Activated CD4-positive, alpha-beta T cell treated with anti-CD3 and anti-CD28 coated beads, Interleukin-10, Interleukin-2, amounts not matched to agents 100 ng/mL and 50 ng/mL, durations not matched to agents 16 hours and 8 hours (primary cell): ENCODE measurements at regions not wholly inside any gene's neighbourhood (a gene's known extent, or its start where the extent isn't known, plus 50 kb on each side); places are given as distances from the start of the nearest gene placed in this dataset.
"Not testable (repeated sequence)": the region's sequence is repeated elsewhere in the genome, so short reads cannot be mapped to it uniquely, and the experiment has no call there.

Source experiments
- DNase-seq: peaks from one replicate; pipeline ENCODE4 v3.0.0-alpha.2; 2020

DNA sequence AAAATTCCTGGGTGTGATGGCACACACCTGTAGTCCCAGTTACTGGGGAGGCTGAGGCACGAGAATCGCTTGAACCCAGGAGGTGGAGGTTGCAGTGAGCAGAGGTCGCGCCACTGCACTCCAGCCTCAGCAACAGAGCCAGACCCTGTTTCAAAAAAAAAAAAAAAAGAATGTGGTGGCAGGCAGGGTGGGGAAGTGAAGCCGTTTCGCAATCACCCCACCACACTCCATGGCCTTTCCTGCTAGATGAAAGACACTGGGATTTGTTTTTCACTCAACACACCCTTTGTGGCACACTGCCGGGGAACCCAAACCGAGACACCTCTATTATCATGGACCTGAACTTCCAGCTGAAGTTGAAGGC lies 172.4 kb upstream of the IQSEC1 start:
- no peak for DNase-seq

DNA sequence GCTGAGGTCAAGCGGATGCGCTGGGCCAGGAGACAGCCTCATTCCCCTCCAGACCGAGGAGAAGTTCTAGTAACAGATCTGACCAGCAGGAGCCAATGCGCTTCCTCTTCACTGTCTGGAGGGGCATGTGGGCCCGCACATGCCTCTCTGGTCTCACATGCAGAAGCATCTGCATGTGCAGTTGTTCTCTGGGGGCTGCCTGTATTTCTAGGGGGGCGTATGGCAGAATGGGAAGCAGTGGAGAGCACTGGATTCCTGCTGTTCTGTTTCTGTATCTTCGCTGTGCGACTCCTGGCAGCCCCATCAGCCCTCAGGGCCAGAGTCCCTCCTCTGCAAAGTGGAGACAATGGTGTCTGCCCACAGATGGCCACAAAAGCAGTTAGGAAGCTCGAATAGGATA lies 170.4 kb upstream of the IQSEC1 start:
- DNase-seq, result no peak

DNA sequence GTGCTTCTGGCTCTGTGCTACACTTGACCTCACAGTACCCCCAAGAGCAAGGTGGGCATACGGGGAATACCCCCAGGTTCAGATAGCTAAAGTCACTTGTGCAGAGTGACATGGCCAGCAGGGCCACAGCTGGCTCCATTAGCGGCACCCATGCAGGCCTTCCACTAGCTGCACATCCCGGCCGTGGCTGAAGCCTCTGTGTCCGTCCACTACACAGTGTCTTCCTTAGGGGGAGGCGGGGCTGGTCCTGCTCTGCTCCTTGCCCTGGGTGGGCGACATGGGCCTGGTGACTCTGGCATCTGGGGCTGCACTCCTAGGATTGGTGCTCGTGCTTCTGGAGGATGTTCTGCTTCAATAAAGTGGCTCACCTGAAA lies 169.1 kb upstream of the IQSEC1 start:
- no peak for DNase-seq

DNA sequence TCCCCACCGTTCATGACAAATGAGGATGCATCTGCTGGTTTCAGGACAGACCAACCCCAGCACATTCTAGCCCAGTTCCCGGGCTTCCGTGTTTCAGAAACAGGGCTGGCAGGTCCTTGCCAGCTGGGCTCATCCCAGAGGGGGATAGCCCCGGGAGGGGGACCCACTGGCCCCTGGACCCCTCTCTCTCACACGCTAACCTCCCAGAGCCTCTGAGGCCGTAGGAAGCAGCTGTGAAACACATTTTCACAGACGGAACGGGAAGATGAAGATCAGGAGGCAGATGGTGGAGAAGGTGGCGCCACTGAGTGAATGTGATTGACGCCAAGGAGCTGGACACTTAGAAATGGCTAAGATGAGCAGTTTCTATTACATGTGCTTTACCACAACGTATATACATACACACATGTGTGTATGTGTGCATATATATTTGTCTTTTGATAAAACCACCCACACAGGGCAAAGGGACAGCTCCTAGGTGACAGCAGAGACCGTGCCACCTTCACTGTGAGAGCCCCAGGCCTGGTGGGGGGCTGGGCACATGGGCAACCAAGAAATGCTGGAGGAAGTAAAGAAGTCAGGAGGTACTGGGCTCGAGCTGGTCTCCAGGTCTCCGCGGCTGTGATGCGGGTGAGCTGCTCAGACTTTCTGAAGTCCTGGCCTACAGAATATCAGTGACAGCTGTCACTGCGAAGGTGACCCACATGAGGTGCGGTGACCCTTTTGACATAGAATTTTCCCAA lies 168.6 kb upstream of the IQSEC1 start:
- no peak for DNase-seq

DNA sequence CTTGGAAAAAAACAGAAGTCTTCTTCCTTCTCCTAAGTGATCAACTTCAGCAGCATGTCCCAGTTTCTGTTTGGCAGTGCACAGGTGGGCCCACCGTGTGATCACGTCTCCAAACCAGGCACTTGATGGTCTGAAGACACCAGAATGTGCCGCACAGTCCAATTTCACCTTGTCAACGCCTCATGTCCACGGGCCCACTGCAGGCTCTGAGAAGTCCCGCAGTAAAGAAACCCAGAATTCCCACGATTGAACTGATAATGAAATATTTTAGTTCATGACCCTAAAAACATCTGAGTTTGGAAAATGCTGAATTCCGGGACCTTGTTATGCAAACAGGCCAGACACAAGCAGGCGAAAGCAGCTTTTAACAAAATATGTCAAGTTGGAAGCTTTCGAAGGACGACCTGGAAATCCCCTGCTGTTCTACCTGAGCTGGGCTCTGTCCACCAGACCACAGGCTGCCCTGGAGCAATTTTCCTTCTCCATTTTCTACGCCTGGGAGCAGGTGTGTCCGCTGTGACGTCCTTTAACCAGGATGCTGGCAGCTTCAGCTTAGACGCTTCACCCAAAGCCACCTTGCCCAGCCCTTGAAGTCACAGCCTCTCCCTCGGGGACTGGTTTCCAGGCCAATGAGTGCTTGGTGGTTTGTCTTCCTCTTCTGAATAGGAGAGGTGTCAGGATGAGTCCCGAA lies 167.8 kb upstream of the IQSEC1 start:
- DNase-seq, result no peak

DNA sequence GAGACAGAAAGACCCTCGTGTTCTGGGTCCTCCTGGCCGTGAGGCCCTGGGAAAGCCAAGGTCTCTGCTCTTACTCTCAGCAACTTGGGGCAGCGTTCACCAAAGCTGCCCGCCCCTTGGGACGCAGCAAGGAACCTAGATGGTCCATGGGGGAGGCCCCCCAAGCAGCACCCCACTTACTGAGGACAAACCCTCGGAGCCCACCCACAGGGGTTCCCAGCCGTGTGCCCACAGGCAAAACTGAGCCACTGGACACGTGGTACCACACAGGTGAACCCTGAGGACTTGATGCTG lies 166.2 kb upstream of the IQSEC1 start:
- no peak for DNase-seq

DNA sequence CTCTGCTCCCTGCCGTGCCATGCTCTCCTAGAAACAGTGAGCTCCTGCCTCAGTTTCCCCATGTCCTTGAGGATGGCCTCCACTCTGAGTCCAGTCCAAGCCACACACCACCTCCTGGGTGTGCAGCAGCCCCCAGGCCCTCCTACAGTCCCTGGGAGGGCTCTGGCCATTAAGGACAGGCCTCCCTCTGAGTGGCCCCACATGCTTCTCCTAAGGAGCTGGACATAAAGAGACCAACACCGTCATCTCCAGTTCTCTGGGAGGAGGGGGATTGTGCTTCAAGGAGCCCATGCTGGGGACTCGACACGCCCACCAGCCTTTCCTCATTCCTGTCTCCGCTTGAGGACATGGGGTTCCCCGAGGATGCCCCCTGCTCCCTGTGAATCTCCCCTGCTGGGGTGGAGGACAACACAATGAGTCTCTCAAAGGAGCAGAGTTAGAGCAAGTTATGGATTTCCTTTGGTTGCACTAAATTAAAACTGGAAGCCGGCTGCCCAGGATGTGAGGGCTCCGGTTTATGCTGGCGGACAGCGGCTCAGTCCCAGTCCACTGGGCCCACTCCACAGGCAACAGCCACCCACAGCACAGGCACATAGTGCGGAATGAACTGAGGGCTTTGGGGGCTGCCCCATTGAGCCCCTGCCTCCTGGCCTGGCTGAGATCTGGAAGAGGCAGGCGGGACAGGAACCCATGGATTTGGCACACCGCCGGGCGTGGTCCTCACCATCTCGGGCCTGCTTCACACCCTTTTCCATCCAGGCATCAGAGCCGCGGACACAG lies 165.6 kb upstream of the IQSEC1 start:
- no peak for DNase-seq

DNA sequence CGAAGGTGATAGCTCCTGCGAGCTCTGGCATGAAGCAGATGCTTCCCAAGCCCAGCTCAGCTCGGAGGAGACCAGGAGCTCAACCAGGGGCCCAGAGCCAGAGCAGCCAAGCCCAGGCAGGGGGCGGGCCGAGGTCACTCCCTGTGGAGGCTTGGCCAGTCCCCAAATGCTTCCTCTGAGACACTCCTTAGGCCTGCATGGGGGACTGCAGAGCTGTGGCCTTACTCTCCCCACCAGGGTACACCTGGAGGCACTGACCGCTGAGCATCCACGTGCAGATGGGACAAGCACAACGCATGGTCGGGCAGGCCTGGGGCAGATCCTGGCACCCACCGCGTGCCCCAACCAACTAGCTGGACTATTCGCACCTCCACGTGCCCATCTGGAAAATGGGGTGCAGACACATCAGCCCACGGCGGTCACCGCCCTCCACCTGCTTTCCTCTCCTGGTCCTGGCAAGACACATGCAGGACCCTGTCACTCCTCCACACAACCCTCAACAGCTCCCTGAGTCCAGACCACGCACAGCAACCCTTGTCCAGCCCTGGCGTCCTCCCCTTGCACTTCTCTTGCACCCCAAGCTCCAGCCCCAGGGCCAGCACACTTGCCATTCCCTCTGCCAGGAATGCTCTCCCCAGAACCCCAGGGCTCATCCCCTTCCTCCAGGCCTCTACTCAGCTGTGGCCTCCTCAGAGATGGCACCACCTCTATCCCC lies 164.7 kb upstream of the IQSEC1 start:
- DNase-seq, result no peak

DNA sequence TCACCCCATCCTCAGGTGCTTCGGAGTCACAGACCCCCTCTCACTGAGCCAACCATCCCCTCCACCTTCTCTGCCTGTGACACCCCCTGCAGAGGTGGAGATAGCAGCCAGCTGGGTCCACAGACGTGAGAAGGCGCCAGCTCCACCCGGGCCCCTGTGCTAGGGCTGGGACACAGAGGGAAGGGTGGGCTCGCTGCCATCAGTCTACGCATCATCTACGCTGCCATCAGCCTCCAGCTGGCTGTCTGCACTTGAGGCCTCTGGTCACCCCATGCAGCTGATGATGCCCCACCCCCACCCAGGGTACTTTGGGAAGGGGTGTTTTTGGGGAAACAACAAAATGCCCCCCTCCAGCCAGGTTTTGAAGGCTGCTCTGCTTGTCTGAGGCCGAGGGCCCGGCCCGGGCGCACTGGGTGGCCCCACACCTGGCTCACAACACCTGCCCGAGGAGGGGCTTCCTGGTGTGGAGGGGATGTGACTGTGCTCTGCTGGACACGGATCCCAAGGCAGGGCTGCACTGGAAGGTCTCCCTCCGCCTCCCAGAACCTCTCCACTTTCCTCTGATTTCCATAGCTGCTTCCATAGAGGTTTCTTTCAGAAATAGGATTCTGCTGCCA lies 163.4 kb upstream of the IQSEC1 start:
- DNase-seq, result no peak

DNA sequence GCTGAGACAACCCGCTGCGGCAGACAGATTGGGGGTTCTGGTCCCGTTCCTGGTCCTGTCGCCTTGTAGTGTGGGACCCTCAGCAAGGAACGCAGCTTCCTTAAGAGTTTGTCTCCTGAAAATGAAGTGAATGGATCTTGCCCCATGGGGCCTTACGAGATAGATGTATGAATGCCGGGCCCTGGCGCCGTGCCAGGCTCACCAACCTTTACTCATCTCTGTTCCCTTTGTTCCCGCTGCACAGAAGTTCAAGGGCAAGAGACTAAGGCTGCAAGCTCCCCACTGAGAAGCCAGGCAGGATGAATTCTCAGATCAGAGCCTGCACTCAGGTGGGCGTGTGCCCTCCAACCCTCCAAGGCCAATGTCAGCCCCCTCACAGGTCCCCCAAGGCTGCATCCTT lies 162.7 kb upstream of the IQSEC1 start:
- no peak for DNase-seq

DNA sequence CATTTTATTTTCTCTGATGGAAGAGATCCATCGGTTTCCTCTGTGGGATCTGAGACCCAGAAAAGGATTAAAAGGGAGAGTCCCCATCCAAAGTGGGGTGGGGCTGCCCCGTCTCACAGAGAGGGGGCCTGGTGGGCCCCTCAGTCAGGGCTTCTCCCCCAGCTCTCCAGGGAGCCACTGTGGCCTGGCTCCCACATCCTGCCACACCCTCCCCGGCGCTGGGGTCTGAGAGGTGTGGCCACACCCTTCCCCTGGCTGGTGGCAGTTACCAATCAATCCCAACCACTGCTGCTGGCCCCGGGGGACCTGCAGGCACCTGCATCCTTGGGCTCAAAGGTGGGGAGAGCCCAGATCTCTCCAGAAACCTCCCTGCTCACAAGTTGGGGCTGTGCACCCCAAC lies 161.8 kb upstream of the IQSEC1 start:
- DNase-seq, result peak; percentile 8

DNA sequence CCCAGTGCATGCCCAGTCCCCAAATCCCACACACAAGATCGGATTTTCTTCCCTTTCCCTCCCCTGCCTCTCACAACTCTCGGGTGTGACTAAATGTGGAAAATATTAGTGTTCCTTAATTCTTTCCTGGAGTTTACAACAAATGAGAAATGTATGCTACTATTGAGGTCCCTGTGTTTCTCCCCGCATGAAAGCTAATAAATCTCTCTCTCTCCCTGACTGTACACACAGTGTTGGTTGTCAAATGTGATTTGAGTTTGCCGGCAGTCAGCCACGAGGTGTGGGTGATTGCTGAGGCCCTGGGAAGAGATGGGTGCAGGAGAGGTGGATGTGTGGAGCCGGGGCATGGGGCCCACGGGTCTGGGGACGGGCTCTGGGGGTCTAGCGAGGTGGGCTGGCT lies 161.4 kb upstream of the IQSEC1 start:
- DNase-seq, result no peak

DNA sequence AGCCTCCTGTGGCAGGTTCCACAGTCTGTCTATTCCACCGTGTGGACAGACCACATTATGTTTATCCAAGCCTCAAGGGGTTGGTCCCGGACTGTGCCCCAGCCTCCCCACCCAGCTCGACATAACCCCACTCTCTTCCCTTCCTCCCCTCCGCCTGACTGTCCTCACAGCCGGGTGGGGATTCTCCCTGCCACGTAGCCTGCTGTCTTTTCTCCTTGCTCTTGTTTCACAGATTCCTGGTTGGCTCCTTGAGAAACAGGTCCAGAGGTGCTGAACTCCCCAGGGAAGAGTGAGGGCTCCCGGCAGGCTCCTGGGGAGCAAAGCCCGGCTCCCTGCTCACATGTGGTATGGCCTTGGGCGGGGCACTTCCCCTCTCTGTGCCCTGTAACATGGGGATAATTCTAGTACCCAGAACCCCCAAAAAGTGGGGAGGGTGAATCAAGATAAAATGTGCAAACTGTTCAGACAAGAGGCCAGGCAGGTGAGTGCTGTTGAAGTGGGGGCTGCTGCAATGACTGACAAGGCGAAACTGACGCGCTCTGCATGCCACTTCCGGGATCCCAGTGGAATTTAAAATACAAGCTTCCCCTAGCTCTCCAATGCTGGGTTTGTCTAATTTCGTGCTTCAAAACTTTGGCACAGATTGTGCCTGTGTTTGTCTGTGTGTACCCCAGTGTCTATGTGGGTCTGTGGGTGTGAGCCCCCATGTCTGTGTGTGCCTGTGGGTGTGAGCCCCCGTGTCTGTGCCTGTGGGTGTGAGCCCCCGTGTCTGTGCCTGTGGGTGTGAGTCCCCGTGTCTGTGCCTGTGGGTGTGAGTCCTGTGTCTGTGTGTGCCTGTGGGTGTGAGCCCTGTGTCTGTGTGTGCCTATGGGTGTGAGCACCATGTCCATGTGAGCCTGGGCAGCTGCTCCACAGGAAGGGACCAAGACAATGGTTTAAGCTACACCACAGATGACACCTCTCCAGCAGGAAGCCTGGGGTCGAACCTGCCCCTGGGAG lies 160.6 kb upstream of the IQSEC1 start:
- peak; percentile 6 for DNase-seq

DNA sequence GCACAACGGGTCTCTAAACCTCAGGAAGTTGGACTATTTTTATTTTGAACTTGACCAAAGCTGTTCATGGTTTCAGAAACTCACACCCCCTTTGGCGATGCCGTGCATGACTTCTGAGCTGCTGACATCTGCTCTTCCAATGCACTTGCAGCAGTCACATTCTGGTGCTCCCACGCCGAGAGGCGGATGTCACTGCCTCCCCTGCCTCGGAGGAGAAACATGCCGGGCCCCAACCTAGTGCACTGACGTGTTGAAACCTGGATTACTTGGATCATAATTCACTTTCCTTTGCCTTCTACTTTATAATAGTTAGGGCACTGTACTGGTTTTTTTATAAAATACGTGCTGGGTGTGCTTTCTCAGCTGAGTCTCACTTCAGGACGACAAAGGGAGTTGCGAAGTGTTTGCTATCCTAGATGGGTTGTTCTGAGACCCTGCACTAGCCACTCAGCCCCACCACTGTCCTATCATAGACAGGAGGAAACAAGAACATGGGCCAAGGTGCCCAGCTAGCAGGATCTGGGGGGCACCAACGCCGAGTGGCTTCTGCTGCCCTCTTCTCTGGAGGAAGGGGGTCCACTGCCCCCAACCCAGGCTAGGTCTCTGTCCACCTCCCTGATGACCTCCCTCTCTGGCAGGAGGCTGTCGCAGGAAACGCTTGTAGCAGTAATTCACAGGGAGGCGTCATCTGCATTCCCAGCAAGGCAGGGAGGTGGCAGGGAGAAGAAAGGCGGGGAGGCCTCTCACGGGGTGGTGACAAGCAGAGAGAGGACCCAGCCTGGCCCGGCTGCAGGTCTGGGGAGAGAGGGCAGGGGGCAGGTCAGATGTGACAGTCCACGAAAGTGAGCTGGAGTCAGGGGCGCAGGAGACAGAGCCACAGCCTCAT lies 158.8 kb upstream of the IQSEC1 start:
- no peak for DNase-seq

DNA sequence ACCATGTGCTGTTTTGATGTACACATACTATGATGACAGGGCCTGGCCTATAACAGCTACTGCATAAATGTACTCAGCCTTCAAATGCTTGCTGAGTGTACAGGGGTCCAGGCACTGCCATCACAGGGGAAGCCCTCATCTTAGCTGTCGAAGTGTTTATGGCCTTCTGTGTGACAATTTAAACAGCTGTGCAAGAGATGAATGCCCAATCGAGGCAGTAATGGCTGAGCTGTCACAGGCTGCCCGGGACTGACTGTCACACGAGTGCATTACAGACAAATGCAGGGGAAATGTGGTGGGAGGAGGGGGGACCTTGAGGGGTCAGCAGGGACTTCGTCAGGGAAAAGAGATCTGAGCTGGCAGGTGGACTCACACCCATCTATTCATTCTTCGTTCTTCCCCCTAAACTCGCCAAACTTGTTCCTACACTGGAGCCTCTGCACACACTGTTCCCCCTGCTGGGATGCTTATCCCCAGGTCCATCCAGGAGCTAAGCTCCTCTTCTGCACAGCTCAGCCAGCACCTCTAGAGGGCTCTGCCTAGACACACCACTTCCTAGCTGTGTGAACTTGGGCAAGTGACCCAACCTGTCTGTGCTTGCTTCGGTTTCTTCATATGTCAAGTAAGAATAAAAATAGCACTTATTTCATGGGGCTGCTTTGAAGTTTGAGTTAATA lies 156.2 kb upstream of the IQSEC1 start:
- peak; percentile 26 for DNase-seq

DNA sequence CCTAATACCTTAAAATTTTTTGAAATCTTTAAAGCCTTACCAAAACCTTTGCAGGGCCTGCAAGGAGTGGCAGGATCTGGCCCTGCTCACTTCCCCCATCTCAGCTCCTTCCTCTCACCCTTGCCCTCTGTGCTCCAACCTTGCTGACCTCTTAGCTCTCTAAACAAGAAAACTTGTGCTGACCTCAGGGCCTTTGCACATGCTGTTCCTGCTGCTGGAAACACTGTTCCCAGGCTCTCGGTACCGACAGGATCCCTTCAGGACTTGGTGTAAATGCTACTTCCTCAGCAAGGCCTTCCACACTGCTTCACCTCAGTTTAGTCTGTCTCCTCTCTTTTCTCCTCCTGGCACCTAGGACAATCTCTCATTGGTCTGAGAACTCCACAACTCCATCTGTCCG lies 155.4 kb upstream of the IQSEC1 start:
- DNase-seq, result no peak

DNA sequence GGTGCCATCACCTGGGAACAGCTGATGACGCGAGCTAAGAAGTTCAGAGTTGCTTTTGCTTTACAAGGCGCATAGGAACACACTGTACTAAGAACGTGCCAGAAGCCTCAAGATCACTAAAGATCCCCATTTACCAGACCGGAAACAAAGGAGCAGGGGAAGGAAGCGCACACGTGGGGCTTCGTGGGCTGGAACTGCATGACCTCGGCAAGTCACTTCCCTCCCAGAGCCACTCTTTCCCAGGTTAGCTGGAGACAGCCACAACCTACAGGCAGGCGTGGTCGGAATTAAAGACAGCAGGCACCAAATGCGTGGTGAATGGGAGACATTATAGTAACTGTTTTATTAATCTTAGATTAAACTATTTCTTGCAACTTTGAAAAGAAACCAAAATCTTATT lies 154.9 kb upstream of the IQSEC1 start:
- not testable (repeated sequence) for DNase-seq

DNA sequence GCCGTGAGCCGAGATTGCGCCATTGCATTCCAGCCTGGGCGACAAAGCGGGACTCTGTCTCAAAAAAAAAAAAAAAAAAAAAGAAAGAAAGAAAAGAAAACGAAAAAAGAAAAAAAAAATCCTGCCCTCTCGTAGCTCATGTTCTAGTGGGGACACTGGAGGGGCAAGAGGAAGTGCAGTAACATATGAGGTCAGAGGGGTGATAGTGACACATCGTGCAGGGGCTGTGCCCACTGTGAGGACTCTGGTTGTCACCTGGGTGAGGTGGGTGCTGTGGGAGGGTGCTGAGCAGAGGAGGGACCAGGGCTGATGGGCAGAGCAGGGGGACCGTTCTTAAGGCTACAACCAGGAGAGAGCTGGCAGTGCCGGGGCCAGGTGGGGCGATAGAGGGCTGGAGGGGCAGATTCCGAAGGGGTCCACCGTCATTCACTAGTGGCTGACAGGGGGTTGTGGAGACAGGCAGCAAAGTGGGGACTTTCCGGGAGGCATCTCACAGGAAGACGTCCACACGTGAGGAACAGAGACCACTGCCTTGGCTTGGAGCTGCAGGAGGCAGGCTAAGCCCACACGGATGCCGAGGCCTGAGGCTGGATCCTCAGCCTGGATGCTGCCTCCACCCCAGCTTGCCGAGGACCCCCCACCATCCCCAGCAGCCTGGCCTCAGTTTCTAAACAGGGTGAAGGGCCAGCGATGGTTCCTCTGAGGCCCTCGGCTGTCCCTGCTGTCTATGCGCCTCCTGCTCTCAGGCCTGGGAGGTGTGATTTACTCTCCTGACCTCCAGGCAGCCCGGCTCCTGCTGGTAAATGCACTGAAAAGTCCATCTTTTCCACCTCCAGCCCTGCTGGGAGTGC lies 154.3 kb upstream of the IQSEC1 start:
- DNase-seq, result no peak

DNA sequence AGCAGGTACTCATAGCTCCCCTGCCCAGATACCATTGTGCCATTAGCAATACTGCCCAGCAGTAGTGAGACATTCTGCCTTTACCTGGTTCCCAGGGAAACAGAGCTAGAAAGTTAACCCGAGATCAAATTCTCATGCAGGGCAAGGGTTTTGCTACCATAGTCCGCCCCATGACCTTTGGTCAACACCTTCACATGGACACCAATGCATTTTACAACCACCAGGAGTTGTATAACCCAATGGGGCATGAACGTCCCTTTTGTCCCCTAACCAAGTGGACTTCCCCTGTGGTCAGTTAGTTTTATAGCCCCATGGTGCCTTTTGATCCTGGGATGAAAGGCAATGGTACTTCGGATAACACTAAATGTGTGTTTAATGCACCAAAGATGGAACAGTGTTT lies 151.7 kb upstream of the IQSEC1 start:
- no peak for DNase-seq
